ENCODE measurements at regions not wholly inside any gene's neighbourhood (a gene's known extent, or its start where the extent isn't known, plus 50 kb on each side); places are given as distances from the start of the nearest gene placed in this dataset.

GRCh38 chr7:47056731-47057130 lies 525.2 kb downstream of the TNS3 start:
- TF ChIP-seq CTCF (IDR thresholded peaks at IDR 0.05 in 2 of 3, conservative IDR thresholded peaks at IDR 0.05 in 1 of 3; ENCODE audit: borderline replicate concordance in 1 of 3, insufficient read depth in 1 of 3, low read depth in 2 of 3, low read length in 2 of 3) (no peak), EZH2 (IDR thresholded peaks at IDR 0.05) (no peak), SIN3A (IDR thresholded peaks at IDR 0.05; ENCODE audit: low read depth) (no peak), TCF7L2 (IDR thresholded peaks at IDR 0.05; ENCODE audit: borderline replicate concordance, extremely low read depth, insufficient read depth, insufficient read length) (no peak), SP1 (IDR thresholded peaks at IDR 0.05; ENCODE audit: low read depth) (no peak), POLR2AphosphoS5 (IDR thresholded peaks at IDR 0.05; ENCODE audit: low read depth, low read length) (no peak)
